Coronary artery (tissue), 2 donors: ENCODE measurements at regions not wholly inside any gene's neighbourhood (a gene's known extent, or its start where the extent isn't known, plus 50 kb on each side); places are given as distances from the start of the nearest gene placed in this dataset.
"Not testable (repeated sequence)": the region's sequence is repeated elsewhere in the genome, so short reads cannot be mapped to it uniquely, and the experiment has no call there.

Experiments used
- DNase-seq: peaks from one replicate; pipeline ENCODE4 v3.0.0-alpha.2; 2017; ENCODE audit warnings: low spot score
- H3K27ac ChIP-seq, 2 donors: fragments of 200-600 bp; sonication (generic); one replicate each; pipeline ENCODE4 v1.5.1; 2016 to 2019
- H3K4me3 ChIP-seq: fragments of 200-600 bp; sonication (generic); 2 replicates; pipeline ENCODE4 v1.5.1; 2016; ENCODE audit warnings: mild to moderate bottlenecking, moderate library complexity
- CTCF ChIP-seq: fragments of 200-600 bp; sonication (generic); IDR thresholded peaks from one replicate; pipeline ENCODE4 v1.5.1; 2019; ENCODE audit warnings: antibody characterized with exemption

DNA sequence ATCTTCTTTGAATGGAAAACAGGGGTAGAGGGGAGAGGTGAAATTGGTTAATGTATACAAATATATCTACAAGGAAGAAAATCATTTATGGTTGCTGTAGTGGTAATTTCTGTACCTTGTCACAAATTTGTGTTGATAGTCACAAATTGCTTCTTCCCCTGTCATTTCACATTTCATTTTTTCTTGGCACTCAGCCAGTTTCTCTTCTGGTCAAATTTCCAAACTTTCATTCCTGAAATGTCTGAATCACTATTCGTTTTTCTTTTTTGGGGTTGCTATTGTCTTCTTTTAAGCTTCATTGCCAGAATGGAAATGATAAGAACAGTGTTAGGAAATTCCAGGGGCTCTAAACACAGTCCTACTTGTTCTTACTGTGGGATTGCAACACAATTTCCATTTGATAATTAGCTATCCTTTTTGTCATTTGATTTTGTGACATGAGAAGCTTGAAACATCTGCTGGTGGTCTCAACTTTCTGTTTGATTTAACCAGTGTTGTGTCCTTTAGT lies 136.0 kb upstream of the GCFC2 start:
- no peak for DNase-seq
- H3K27ac ChIP-seq: no peak overlapping the region
- no peak overlapping the region for H3K4me3 ChIP-seq
- no peak for TF ChIP-seq CTCF

DNA sequence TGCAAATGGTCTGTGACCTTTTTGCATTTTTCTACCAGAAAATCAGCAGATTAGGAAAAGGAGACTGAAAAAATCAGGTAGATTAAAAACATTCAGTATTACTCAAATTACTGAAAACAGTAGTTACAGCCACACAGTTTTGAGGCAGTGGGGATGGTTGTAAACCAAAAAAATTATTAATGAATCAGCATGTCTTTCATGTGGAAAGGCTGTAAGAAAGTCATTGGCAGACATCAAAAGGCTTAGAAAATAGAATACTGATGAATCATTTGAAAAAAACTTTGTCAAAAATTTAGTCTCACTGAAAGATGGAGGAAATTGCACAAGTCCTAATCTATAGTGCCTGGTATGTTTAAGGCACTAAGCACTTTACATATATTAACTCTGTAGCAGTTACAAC lies 133.9 kb upstream of the GCFC2 start:
- TF ChIP-seq CTCF: no peak
- no peak overlapping the region for H3K27ac ChIP-seq
- H3K4me3 ChIP-seq: no peak overlapping the region
- no peak for DNase-seq

DNA sequence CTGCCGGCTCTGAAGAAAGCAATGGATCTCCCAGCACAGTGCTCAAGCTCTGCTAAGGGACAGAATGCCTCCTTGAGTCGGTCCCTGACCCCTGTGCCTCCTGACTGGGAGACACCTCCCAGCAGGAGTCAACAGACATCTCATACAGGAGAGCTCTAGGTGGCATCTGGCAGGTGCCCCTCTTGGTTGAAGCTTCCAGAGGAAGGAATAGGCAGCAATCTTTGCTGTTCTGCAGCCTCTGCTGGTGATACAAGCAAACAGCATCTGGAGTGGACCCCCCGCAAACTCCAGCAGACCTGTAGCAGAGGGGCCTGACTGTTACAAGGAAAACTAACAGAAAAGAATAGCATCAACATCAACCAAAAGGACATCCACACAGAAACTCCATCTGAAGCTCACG lies 123.9 kb upstream of the GCFC2 start:
- not testable (repeated sequence) for H3K27ac ChIP-seq, H3K4me3 ChIP-seq, DNase-seq

DNA sequence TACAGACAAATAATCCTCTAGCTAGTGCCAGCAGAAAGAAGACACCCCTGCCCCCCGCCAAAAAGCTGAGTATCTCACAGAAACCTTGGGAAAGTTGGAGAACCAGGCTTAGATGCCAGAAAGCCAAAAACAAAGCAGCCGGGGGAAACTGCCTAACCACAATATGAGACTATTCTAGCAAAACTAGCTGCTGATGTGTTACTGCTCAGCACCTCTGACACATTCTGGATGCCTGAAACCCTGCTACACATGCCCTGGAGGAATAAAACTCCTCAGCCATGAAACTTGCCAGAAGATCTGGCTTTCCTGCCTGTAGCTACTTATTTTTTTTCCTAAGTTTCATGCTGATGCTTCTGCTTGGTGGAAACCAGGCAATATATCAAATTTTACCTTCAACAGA lies 122.7 kb upstream of the GCFC2 start:
- Histone ChIP-seq H3K27ac (no peak overlapping the region), H3K4me3 (no peak overlapping the region)
- no peak for TF ChIP-seq CTCF
- no peak for DNase-seq

- TF ChIP-seq CTCF: no peak
- DNase-seq: no peak
- H3K27ac ChIP-seq: no peak overlapping the region
- no peak overlapping the region for H3K4me3 ChIP-seq
Observed at GRCh38 chr2:75828826-75829225, 118.1 kb upstream of the GCFC2 start.

DNA sequence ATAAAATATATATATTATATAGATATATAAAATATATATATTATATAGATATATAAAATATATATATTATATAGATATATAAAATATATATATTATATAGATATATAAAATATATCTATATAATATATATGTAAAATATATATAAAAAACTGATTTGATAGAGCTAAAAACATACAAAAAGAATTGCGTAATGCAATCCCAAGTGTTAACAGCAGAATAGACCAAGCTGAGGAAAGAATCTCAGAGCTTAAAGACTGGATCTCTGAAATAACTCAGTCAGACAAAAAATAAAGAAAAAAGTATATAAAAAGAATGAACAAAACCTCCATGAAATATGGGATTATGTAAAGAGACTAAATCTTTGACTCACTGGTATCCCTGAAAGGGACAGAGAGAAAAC lies 112.8 kb upstream of the GCFC2 start:
- DNase-seq, H3K4me3 ChIP-seq, H3K27ac ChIP-seq: not testable (repeated sequence)

DNA sequence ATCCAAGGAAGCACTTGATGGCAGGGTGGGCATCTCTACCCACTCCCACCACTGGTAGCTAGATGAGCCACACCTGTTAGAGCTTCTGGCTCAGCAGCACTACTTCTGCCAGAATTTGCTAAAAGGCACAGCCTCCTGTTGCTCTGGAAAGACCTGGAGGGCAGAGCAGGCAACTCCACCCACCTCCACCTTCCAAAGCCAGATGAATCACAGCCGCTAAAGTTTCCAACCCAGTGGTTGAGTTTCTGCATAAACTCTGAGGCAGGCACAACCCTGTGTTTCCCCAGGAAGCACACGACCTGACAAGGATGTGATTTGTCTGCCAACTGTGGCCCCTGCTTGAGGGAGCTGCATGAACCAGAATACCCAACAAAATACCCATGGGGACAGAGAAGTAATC lies 111.6 kb upstream of the GCFC2 start:
- no peak overlapping the region for H3K27ac ChIP-seq
- H3K4me3 ChIP-seq: no peak overlapping the region
- DNase-seq: no peak
- TF ChIP-seq CTCF: no peak

DNA sequence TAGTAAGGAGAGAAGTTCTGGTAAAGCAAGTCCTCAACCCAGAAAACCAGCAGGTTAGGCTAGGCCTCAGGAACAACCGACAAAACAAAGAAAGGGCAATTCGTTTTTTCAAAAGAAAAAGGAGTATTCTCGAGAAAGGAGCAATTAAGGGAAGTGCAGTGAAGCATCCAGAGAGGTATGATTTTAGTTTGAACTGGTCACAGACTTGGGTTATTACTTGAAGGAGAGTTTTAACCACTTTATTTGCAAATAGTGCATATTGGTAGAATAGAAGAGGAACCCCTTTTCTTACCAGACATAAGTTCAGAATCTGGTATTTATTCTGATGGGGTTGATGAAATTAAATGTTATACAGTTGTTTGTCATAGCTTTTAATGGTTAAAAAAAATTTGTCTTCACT lies 110.0 kb upstream of the GCFC2 start:
- H3K4me3 ChIP-seq: no peak overlapping the region
- no peak overlapping the region for H3K27ac ChIP-seq
- no peak for DNase-seq
- TF ChIP-seq CTCF: no peak
